ENCODE measurements at regions not wholly inside any gene's neighbourhood (a gene's known extent, or its start where the extent isn't known, plus 50 kb on each side); places are given as distances from the start of the nearest gene placed in this dataset.

- TF ChIP-seq CTCF (IDR thresholded peaks at IDR 0.05 in 4 of 5, conservative IDR thresholded peaks at IDR 0.05 in 1 of 5) (no peak), POLR2A (IDR thresholded peaks at IDR 0.05) (no peak)
Observed at GRCh38 chr3:178476886-178477285, 59.4 kb upstream of the KCNMB2 start.
